ENCODE measurements at regions not wholly inside any gene's neighbourhood (a gene's known extent, or its start where the extent isn't known, plus 50 kb on each side); places are given as distances from the start of the nearest gene placed in this dataset.

DNA sequence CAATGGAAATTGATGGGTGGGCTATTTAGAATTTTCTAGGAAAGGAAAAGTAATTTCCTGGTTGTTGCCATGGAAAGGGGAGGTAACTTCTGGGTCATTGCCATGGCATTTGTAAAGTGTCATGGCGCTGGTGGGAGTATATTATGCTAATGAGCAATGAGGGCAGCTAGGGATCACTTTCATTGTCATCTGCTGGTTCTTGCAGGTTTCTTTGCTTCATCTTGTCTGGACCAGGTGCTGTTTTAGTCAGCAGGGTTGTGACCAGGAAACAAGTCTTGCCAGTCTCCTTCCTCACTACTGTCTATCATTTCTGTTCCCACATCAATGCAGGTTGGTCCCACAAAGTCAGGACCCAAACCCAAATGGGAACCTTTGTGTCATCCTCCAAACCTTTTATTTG lies 237.6 kb upstream of the C11orf87 start:
- no peak for TF ChIP-seq CHD2 (IDR thresholded peaks at IDR 0.05; ENCODE audit: low read length, partially characterized antibody)
- no peak for TF ChIP-seq ELF1 (IDR thresholded peaks at IDR 0.05)
- no peak for TF ChIP-seq CTCF (IDR thresholded peaks at IDR 0.05)
- TF ChIP-seq GATA2 (CRISPR knock-in tag; IDR thresholded peaks at IDR 0.05), result no peak
- TF ChIP-seq USF2 (IDR thresholded peaks at IDR 0.05; ENCODE audit: borderline replicate concordance, low read depth, low read length), result no peak
- TF ChIP-seq USF1 (IDR thresholded peaks at IDR 0.05; ENCODE audit: borderline replicate concordance, low read depth), result no peak
- TF ChIP-seq JUND (IDR thresholded peaks at IDR 0.05), result no peak
- TF ChIP-seq, protein P1, sequence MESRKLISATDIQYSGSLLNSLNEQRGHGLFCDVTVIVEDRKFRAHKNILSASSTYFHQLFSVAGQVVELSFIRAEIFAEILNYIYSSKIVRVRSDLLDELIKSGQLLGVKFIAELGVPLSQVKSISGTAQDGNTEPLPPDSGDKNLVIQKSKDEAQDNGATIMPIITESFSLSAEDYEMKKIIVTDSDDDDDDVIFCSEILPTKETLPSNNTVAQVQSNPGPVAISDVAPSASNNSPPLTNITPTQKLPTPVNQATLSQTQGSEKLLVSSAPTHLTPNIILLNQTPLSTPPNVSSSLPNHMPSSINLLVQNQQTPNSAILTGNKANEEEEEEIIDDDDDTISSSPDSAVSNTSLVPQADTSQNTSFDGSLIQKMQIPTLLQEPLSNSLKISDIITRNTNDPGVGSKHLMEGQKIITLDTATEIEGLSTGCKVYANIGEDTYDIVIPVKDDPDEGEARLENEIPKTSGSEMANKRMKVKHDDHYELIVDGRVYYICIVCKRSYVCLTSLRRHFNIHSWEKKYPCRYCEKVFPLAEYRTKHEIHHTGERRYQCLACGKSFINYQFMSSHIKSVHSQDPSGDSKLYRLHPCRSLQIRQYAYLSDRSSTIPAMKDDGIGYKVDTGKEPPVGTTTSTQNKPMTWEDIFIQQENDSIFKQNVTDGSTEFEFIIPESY (IDR thresholded peaks at IDR 0.05; ENCODE audit: borderline replicate concordance, low read depth), result no peak
- TF ChIP-seq EZH2phosphoT487 (IDR thresholded peaks at IDR 0.05; ENCODE audit: borderline replicate concordance, low read depth), result no peak

Measured in SK-N-SH (cell line).